ENCODE measurements at regions not wholly inside any gene's neighbourhood (a gene's known extent, or its start where the extent isn't known, plus 50 kb on each side); places are given as distances from the start of the nearest gene placed in this dataset.
"Not testable (repeated sequence)": the region's sequence is repeated elsewhere in the genome, so short reads cannot be mapped to it uniquely, and the experiment has no call there.

- not testable (repeated sequence) for DNase-seq (ENCODE audit: extremely low spot score, unreplicated experiment); H3K9me3 Mint-ChIP-seq (ENCODE audit: unreplicated experiment); H3K4me3 Mint-ChIP-seq (ENCODE audit: unreplicated experiment); H3K36me3 Mint-ChIP-seq (ENCODE audit: unreplicated experiment); H3K4me1 Mint-ChIP-seq (ENCODE audit: unreplicated experiment); H3K27ac Mint-ChIP-seq (ENCODE audit: unreplicated experiment)
- H3K27me3 Mint-ChIP-seq (ENCODE audit: unreplicated experiment): peaks cover 14% of the 10 kb centered on the region
Observed at GRCh38 chr2:158866082-158866481, 71.0 kb downstream of the DAPL1 start.

GRCh38 chr2:158867531-158868191 is 72.5 kb downstream of the DAPL1 start:
- not testable (repeated sequence) for H3K9me3 Mint-ChIP-seq (ENCODE audit: unreplicated experiment); H3K27ac Mint-ChIP-seq (ENCODE audit: unreplicated experiment); H3K4me1 Mint-ChIP-seq (ENCODE audit: unreplicated experiment); H3K36me3 Mint-ChIP-seq (ENCODE audit: unreplicated experiment); H3K27me3 Mint-ChIP-seq (ENCODE audit: unreplicated experiment); DNase-seq (ENCODE audit: extremely low spot score, unreplicated experiment); H3K4me3 Mint-ChIP-seq (ENCODE audit: unreplicated experiment)

- H3K4me1 Mint-ChIP-seq (ENCODE audit: unreplicated experiment); H3K4me3 Mint-ChIP-seq (ENCODE audit: unreplicated experiment); H3K27me3 Mint-ChIP-seq (ENCODE audit: unreplicated experiment); H3K36me3 Mint-ChIP-seq (ENCODE audit: unreplicated experiment); H3K9me3 Mint-ChIP-seq (ENCODE audit: unreplicated experiment); DNase-seq (ENCODE audit: extremely low spot score, unreplicated experiment); H3K27ac Mint-ChIP-seq (ENCODE audit: unreplicated experiment): not testable (repeated sequence)
Observed at GRCh38 chr2:158868386-158868785, 73.3 kb downstream of the DAPL1 start.

GRCh38 chr2:158869122-158869521 is 74.0 kb downstream of the DAPL1 start:
- H3K9me3 Mint-ChIP-seq (ENCODE audit: unreplicated experiment); DNase-seq (ENCODE audit: extremely low spot score, unreplicated experiment); H3K27me3 Mint-ChIP-seq (ENCODE audit: unreplicated experiment); H3K27ac Mint-ChIP-seq (ENCODE audit: unreplicated experiment); H3K4me3 Mint-ChIP-seq (ENCODE audit: unreplicated experiment); H3K36me3 Mint-ChIP-seq (ENCODE audit: unreplicated experiment); H3K4me1 Mint-ChIP-seq (ENCODE audit: unreplicated experiment): not testable (repeated sequence)

GRCh38 chr2:158869609-158870008 is 74.5 kb downstream of the DAPL1 start:
- H3K9me3 Mint-ChIP-seq (ENCODE audit: unreplicated experiment); H3K36me3 Mint-ChIP-seq (ENCODE audit: unreplicated experiment); H3K27ac Mint-ChIP-seq (ENCODE audit: unreplicated experiment); H3K27me3 Mint-ChIP-seq (ENCODE audit: unreplicated experiment); H3K4me1 Mint-ChIP-seq (ENCODE audit: unreplicated experiment); H3K4me3 Mint-ChIP-seq (ENCODE audit: unreplicated experiment); DNase-seq (ENCODE audit: extremely low spot score, unreplicated experiment): not testable (repeated sequence)

GRCh38 chr2:158878003-158878402 is 82.9 kb downstream of the DAPL1 start:
- H3K4me3 Mint-ChIP-seq (ENCODE audit: unreplicated experiment): no peak overlapping the region
- H3K27ac Mint-ChIP-seq (ENCODE audit: unreplicated experiment): no peak overlapping the region
- no peaks in the 10 kb centered on the region for H3K9me3 Mint-ChIP-seq (ENCODE audit: unreplicated experiment)
- no peak for DNase-seq (ENCODE audit: extremely low spot score, unreplicated experiment)
- peaks cover 14% of the 10 kb centered on the region for H3K27me3 Mint-ChIP-seq (ENCODE audit: unreplicated experiment)
- TF ChIP-seq CTCF (IDR thresholded peaks at IDR 0.05): no peak
- H3K4me1 Mint-ChIP-seq (ENCODE audit: unreplicated experiment): no peaks in the 10 kb centered on the region
- no peaks in the 10 kb centered on the region for H3K36me3 Mint-ChIP-seq (ENCODE audit: unreplicated experiment)

- H3K4me3 Mint-ChIP-seq (ENCODE audit: unreplicated experiment): no peak overlapping the region
- H3K36me3 Mint-ChIP-seq (ENCODE audit: unreplicated experiment): no peaks in the 10 kb centered on the region
- no peak for DNase-seq (ENCODE audit: extremely low spot score, unreplicated experiment)
- H3K27me3 Mint-ChIP-seq (ENCODE audit: unreplicated experiment): peaks cover 14% of the 10 kb centered on the region
- H3K4me1 Mint-ChIP-seq (ENCODE audit: unreplicated experiment): no peaks in the 10 kb centered on the region
- H3K27ac Mint-ChIP-seq (ENCODE audit: unreplicated experiment): no peak overlapping the region
- no peaks in the 10 kb centered on the region for H3K9me3 Mint-ChIP-seq (ENCODE audit: unreplicated experiment)
- no peak for TF ChIP-seq CTCF (IDR thresholded peaks at IDR 0.05)
Observed at GRCh38 chr2:158879229-158879903, 84.2 kb downstream of the DAPL1 start.
